A549 (cell line): ENCODE measurements at regions not wholly inside any gene's neighbourhood (a gene's known extent, or its start where the extent isn't known, plus 50 kb on each side); places are given as distances from the start of the nearest gene placed in this dataset.

Source experiments
- CTCF ChIP-seq: fragments of >200 bp; sonication (Bioruptor Twin); formaldehyde crosslinking; IDR thresholded peaks from 3 replicates; pipeline ENCODE4 v1.5.1; 2016
- E2F6 ChIP-seq: IDR thresholded peaks from 2 replicates; pipeline ENCODE4 v1.6.1; 2012; ENCODE audit warnings: low read depth, borderline replicate concordance
- EP300 ChIP-seq, 2 experiments: fragments of >200 bp; sonication (Bioruptor Twin); formaldehyde crosslinking; IDR thresholded peaks; 2 replicates in 1 of 2; 3 replicates in 1 of 2; pipeline ENCODE4 v1.6.1; 2016 to 2017
- JUN ChIP-seq, 2 experiments: fragments of >200 bp; sonication (Bioruptor Twin); formaldehyde crosslinking; IDR thresholded peaks; 2 replicates in 1 of 2; 3 replicates in 1 of 2; pipeline ENCODE4 v1.6.1; 2016 to 2017
- MAFK ChIP-seq: fragments of 450-650 bp; IDR thresholded peaks from 2 replicates; pipeline ENCODE4 v1.6.1; 2014; ENCODE audit not compliant: partially characterized antibody
- NPAS2 ChIP-seq: fragments of 250-450 bp; sonication (Bioruptor Pico); IDR thresholded peaks from 2 replicates; pipeline ENCODE4 v1.8.0; 2022; ENCODE audit warnings: mild to moderate bottlenecking, moderate library complexity, borderline replicate concordance
- POLR2A ChIP-seq: IDR thresholded peaks from 2 replicates; pipeline ENCODE4 v1.6.1; 2012; ENCODE audit warnings: mild to moderate bottlenecking, low read length
- RNF2 ChIP-seq: fragments of 200-600 bp; sonication (generic); IDR thresholded peaks from 2 replicates; pipeline ENCODE4 v1.6.1; 2016; ENCODE audit warnings: low read depth, mild to moderate bottlenecking, antibody characterized with exemption, moderate library complexity, borderline replicate concordance
- SMC3 ChIP-seq: fragments of >200 bp; sonication (Bioruptor Twin); formaldehyde crosslinking; IDR thresholded peaks from 3 replicates; pipeline ENCODE4 v1.6.1; 2018; ENCODE audit warnings: inconsistent platforms
- USF2 ChIP-seq: fragments of 450-650 bp; IDR thresholded peaks from 2 replicates; pipeline ENCODE4 v1.6.1; 2014; ENCODE audit warnings: antibody characterized with exemption

GRCh38 chr4:169881769-169882168, 124.0 kb upstream of the HPF1 start:
- TF ChIP-seq JUN (IDR thresholded peaks at IDR 0.05) (no peak), CTCF (no peak), RNF2 (no peak), MAFK (no peak), POLR2A (no peak), NPAS2 (CRISPR knock-in tag) (no peak), USF2 (no peak), SMC3 (no peak), EP300 (IDR thresholded peaks at IDR 0.05) (no peak), E2F6 (no peak)
